ENCODE measurements at regions not wholly inside any gene's neighbourhood (a gene's known extent, or its start where the extent isn't known, plus 50 kb on each side); places are given as distances from the start of the nearest gene placed in this dataset.

GRCh38 chr3:40872258-40872920, 326.9 kb upstream of the CTNNB1 start:
- no peak for TF ChIP-seq CTCF (conservative IDR thresholded peaks at IDR 0.05 in 1 of 2, IDR thresholded peaks at IDR 0.05 in 1 of 2; ENCODE audit: low read depth in 1 of 2, low read length in 2 of 2)
- TF ChIP-seq EZH2 (IDR thresholded peaks at IDR 0.05; ENCODE audit: low read length, missing control alignments): no peak

Data from fibroblast of lung (primary cell).